Body of pancreas (tissue), 4 donors: ENCODE measurements at regions not wholly inside any gene's neighbourhood (a gene's known extent, or its start where the extent isn't known, plus 50 kb on each side); places are given as distances from the start of the nearest gene placed in this dataset.

Source experiments
- ATAC-seq: fragments of 150-250 bp; one replicate; pipeline ENCODE4 v1.9.1; 2016
- DNase-seq, 4 donors: peaks; one replicate each; pipeline ENCODE4 v3.0.0-alpha.2; 2019
- H3K27ac ChIP-seq, 4 donors: fragments of 200-600 bp; sonication (generic); 1 replicate in 3 of 4; 2 replicates in 1 of 4; pipeline versions ENCODE4 v1.5.1 to v1.6.1; 2016 to 2019; ENCODE audit warnings: mild to moderate bottlenecking in 1 of 4, mixed read lengths in 1 of 4, moderate library complexity in 1 of 4
- H3K27me3 ChIP-seq, 2 donors: fragments of 200-600 bp; sonication (generic); one replicate each; pipeline ENCODE4 v1.6.0; 2016; ENCODE audit warnings: mild to moderate bottlenecking in 1 of 2
- H3K36me3 ChIP-seq, 2 donors: fragments of 200-600 bp; sonication (generic); replicated peaks in 1 of 2; 2 replicates each; pipeline ENCODE4 v1.5.1; 2016; ENCODE audit warnings: low read depth in 2 of 2; ENCODE audit not compliant: insufficient read depth in 1 of 2
- H3K4me1 ChIP-seq: fragments of 200-600 bp; sonication (generic); one replicate; pipeline ENCODE4 v1.6.0; 2016
- H3K4me3 ChIP-seq, 2 donors: fragments of 200-600 bp; sonication (generic); 1 replicate in 1 of 2; 2 replicates in 1 of 2; pipeline ENCODE4 v1.5.1; 2016 to 2019
- H3K9me3 ChIP-seq, 3 donors: fragments of 200-600 bp; sonication (generic); 1 replicate in 2 of 3; 2 replicates in 1 of 3; pipeline ENCODE4 v1.5.1; 2016
- POLR2A ChIP-seq, 3 donors: fragments of 450-650 bp; IDR thresholded peaks; one replicate each; pipeline ENCODE4 v1.6.1; 2016; ENCODE audit warnings: antibody characterized with exemption in 3 of 3, mild to moderate bottlenecking in 2 of 3
- WGBS, 2 donors: methylation state at CpG; one replicate each; pipeline ENCODE4 v1.1.5; 2017; 5-methylcytosine and 5-hydroxymethylcytosine counted together
- intact Hi-C: fragments of 100-400 bp; cut with DNase I; formaldehyde crosslinking; loops from one replicate; pipeline ENCODE4 v1.15.1; 2023
- TF ChIP-seq, protein P1 (sequence below), 7 experiments: fragments of 450-650 bp in 4 of 7; fragments of 200-600 bp in 3 of 7; sonication (generic) in 3 of 7; IDR thresholded peaks; one replicate each; pipeline ENCODE4 v1.5.1; 2016 to 2019; ENCODE audit warnings: antibody characterized with exemption in 7 of 7

DNA sequence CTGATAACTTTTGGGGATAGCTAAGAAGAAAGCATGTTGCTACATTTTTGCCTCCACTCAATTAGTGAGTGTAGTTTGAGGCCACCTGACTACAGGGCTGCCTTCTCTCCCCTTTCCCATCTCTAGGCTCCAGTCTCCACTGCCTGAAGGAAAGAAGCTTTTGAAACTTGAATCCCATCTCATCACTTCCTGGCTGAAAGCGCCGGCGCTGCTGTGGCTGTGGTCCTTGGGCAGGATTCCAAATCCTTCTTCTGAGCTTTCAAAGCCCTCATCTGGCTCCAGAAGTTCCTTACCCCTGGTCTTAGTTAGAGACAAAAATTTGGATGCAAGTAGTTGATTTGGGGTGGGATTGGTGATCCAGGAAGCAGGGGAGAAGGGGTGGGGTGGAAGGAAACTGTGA, 119.4 kb downstream of the FOXL1 start:
- H3K36me3 ChIP-seq: no peaks in the 10 kb centered on the region
- H3K4me1 ChIP-seq: no peaks in the 10 kb centered on the region
- TF ChIP-seq, protein P1, sequence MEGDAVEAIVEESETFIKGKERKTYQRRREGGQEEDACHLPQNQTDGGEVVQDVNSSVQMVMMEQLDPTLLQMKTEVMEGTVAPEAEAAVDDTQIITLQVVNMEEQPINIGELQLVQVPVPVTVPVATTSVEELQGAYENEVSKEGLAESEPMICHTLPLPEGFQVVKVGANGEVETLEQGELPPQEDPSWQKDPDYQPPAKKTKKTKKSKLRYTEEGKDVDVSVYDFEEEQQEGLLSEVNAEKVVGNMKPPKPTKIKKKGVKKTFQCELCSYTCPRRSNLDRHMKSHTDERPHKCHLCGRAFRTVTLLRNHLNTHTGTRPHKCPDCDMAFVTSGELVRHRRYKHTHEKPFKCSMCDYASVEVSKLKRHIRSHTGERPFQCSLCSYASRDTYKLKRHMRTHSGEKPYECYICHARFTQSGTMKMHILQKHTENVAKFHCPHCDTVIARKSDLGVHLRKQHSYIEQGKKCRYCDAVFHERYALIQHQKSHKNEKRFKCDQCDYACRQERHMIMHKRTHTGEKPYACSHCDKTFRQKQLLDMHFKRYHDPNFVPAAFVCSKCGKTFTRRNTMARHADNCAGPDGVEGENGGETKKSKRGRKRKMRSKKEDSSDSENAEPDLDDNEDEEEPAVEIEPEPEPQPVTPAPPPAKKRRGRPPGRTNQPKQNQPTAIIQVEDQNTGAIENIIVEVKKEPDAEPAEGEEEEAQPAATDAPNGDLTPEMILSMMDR (IDR thresholded peaks at IDR 0.05): no peak
- no peak for TF ChIP-seq POLR2A (IDR thresholded peaks at IDR 0.05)
- H3K4me3 ChIP-seq: no peak overlapping the region
- H3K9me3 ChIP-seq: no peaks in the 10 kb centered on the region
- no peak overlapping the region for H3K27ac ChIP-seq
- intact Hi-C loops: no loop called here
- ATAC-seq (no peak), DNase-seq (no peak)
- no peaks in the 10 kb centered on the region for H3K27me3 ChIP-seq
- 16 to 26% methylated on average over 3 of the region's 3 CpGs for WGBS, 2 donors

DNA sequence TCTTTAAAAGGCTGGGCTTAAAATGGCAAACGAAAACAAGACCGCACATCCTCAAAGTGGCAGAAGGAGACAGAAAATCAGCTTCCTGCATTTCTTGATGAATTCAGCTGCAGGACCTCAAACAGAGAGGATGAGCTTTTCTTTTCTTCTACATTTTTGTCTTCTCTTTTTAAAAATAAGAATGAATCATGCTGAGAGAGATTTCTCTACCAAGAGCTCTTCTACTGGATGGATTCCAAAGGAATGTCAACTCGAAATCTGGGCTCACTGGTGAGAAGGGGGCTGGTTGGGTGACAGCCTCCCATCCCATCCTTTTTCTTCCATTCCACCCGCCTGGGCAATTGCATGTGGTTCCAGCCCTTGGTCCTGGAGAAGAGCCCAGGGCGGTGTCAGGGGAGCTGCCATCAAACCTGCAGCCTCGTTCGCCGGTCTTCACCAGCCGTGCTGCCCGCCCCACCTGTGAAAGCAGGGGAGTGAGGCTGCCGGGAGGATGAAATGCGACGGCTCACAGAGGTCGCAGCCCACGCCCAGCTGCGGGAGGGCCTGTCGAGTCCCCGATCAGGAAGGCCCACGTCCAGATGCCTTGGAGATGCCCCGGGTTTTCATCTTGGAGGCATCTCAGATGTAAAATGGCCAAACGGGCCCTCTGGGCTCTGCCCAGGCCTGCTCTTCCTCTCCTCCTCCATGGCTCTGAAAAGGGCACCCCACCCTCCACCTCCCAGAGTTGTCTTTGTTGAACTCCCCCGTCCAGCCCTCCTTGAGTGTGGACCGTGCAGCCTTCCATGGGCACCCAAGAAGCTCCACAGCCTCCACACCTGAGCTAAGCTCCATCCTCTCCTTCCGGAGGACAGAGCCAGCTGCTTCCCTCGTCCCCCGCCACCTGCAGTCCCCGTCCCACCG, 121.9 kb downstream of the FOXL1 start:
- no peak for ATAC-seq
- intact Hi-C loops: no loop called here

DNA sequence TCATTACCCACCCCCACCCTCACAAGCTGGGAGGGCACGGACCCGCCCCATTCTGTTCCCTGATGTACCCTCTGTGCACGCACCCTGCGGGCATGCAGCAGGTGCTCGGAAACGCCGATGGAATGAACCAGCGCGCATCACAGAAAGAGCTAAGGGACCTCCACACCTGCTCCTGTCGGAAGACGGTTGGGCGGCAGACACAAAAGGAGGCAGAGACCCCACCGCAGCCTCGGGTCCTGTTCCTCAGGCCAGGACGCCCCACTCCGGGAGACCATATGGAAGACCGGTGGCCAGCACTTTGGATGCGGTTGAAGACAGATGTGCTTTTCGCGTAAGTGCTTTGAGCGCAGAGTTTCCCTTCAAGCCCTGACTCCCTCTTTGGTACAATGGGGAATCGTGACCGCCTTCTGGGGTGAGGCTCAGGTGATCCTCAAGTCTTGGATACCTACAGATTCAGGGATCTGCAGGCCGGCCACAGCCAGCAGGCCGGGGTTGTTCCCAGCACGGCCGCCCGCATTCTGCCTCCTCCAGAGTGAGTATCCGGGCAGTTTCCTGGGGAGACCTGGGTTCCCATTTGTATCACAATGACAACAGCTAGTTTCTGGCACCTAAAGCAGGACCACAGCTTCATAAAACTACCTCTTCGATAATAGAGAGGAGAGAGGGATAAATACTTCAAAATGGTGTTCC, 123.1 kb downstream of the FOXL1 start:
- no peaks in the 10 kb centered on the region for H3K36me3 ChIP-seq
- H3K27ac ChIP-seq: no peak overlapping the region
- DNase-seq (no peak), ATAC-seq (no peak)
- intact Hi-C loops: no loop called here
- H3K4me1 ChIP-seq: no peaks in the 10 kb centered on the region
- 84% methylated on average over 29 to 30 of the region's 30 CpGs for WGBS, 2 donors
- no peaks in the 10 kb centered on the region for H3K9me3 ChIP-seq
- H3K4me3 ChIP-seq: no peak overlapping the region
- no peaks in the 10 kb centered on the region for H3K27me3 ChIP-seq
- TF ChIP-seq POLR2A (IDR thresholded peaks at IDR 0.05): no peak
- TF ChIP-seq, protein P1 (IDR thresholded peaks at IDR 0.05): no peak

More for the DNA sequence above, 121.9 kb downstream of the FOXL1 start:
- no peaks in the 10 kb centered on the region for H3K36me3 ChIP-seq
- no peaks in the 10 kb centered on the region for H3K9me3 ChIP-seq
- no peak overlapping the region for H3K4me3 ChIP-seq
- DNase-seq: no peak
- no peaks in the 10 kb centered on the region for H3K27me3 ChIP-seq
- WGBS, 2 donors: 62 to 72% methylated on average over 17 to 28 of the region's 28 CpGs
- TF ChIP-seq, protein P1 (IDR thresholded peaks at IDR 0.05): no peak
- no peak for TF ChIP-seq POLR2A (IDR thresholded peaks at IDR 0.05)
- H3K27ac ChIP-seq: no peak overlapping the region
- no peaks in the 10 kb centered on the region for H3K4me1 ChIP-seq

DNA sequence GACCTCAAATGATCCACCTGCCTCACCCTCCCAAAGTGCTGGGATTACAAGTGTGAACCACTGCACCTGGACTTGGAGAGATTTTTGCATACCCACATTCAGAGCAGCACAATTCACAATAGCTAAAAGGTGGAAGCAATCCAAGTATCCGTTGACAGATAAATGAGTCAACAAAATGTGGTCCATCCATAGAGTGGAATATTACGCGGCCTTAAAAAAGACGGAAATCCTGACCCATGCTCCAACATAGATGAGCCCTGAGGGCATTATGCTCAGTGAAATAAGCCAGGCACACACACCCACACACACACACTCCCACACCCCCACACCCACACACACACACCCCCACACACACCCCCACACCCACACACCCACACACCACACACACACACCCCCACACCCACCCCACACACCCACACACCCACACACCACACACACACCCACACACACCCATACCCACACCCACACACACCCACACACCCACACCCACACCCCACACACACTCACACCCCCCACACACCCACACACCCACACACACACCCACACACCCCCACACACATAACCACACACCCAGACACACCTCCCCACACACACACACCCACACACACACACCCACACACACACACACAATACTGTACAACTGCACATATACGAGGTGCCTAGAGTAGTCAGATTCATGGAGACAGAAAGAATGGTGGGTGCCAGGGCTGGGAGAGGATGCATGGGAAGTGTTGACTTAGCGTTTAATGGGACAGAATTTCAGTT, 124.7 kb downstream of the FOXL1 start:
- TF ChIP-seq, protein P1 (IDR thresholded peaks at IDR 0.05): no peak
- no peak for TF ChIP-seq POLR2A (IDR thresholded peaks at IDR 0.05)
- WGBS, 2 donors: 62 to 81% methylated on average over 6 of the region's 6 CpGs
- Histone ChIP-seq H3K4me1 (no peaks in the 10 kb centered on the region), H3K27me3 (no peaks in the 10 kb centered on the region), H3K27ac (no peak overlapping the region), H3K36me3 (no peaks in the 10 kb centered on the region), H3K9me3 (no peaks in the 10 kb centered on the region), H3K4me3 (no peak overlapping the region)
- intact Hi-C loops: no loop called here
- DNase-seq: no peak
- no peak for ATAC-seq
